ENCODE measurements at regions not wholly inside any gene's neighbourhood (a gene's known extent, or its start where the extent isn't known, plus 50 kb on each side); places are given as distances from the start of the nearest gene placed in this dataset.

- DNase-seq, result no peak
- Mint-ChIP-seq H3K4me3 (no peak overlapping the region), H3K9me3 (peaks cover 0 to 8% (median 3%) of the 10 kb centered on the region in 6 donors), H3K4me1 (peaks cover 0 to 4% of the 10 kb centered on the region in 2 donors), H3K27ac (no peak overlapping the region), H3K27me3 (ENCODE audit: low read depth in 3 of 3) (peaks cover 2 to 6% (median 3%) of the 10 kb centered on the region in 3 donors), H3K36me3 (no peaks in the 10 kb centered on the region)
Observed at GRCh38 chr4:176005766-176006165, 59.9 kb upstream of the WDR17 start.

- Mint-ChIP-seq H3K9me3 (peaks cover 0 to 4% (median under 1%) of the 10 kb centered on the region in 6 donors), H3K36me3 (no peaks in the 10 kb centered on the region), H3K4me1 (no peaks in the 10 kb centered on the region), H3K27ac (no peak overlapping the region), H3K27me3 (ENCODE audit: low read depth in 3 of 3) (peaks cover 0 to 2% (median 2%) of the 10 kb centered on the region in 3 donors), H3K4me3 (no peak overlapping the region)
- DNase-seq, result no peak
Observed at GRCh38 chr4:176009254-176009653, 56.4 kb upstream of the WDR17 start.

- H3K4me3 Mint-ChIP-seq, result no peak overlapping the region
- peaks cover 0 to 4% (median 0%) of the 10 kb centered on the region in 6 donors for H3K9me3 Mint-ChIP-seq
- peaks cover 0 to 2% (median 0%) of the 10 kb centered on the region in 3 donors for H3K27me3 Mint-ChIP-seq (ENCODE audit: low read depth in 3 of 3)
- H3K4me1 Mint-ChIP-seq, result no peaks in the 10 kb centered on the region
- no peak for DNase-seq
- H3K36me3 Mint-ChIP-seq, result no peaks in the 10 kb centered on the region
- no peak overlapping the region for H3K27ac Mint-ChIP-seq
Observed at GRCh38 chr4:176011529-176011928, 54.1 kb upstream of the WDR17 start.

GRCh38 chr4:176013476-176014247 is 52.0 kb upstream of the WDR17 start:
- no peak overlapping the region for H3K27ac Mint-ChIP-seq
- H3K36me3 Mint-ChIP-seq, result no peaks in the 10 kb centered on the region
- H3K27me3 Mint-ChIP-seq (ENCODE audit: low read depth in 3 of 3), result peaks cover 0 to 2% (median 0%) of the 10 kb centered on the region in 3 donors
- H3K9me3 Mint-ChIP-seq, result peaks cover 0 to 4% (median 0%) of the 10 kb centered on the region in 6 donors
- H3K4me3 Mint-ChIP-seq, result no peak overlapping the region
- H3K4me1 Mint-ChIP-seq, result no peaks in the 10 kb centered on the region
- DNase-seq, result no peak

GRCh38 chr4:176014583-176015108 is 51.0 kb upstream of the WDR17 start:
- Mint-ChIP-seq H3K9me3 (peaks cover 0 to 4% (median 0%) of the 10 kb centered on the region in 6 donors), H3K27ac (no peak overlapping the region), H3K27me3 (ENCODE audit: low read depth in 3 of 3) (peaks cover 0 to 2% (median 0%) of the 10 kb centered on the region in 3 donors), H3K36me3 (no peaks in the 10 kb centered on the region), H3K4me3 (no peak overlapping the region), H3K4me1 (no peaks in the 10 kb centered on the region)
- no peak for DNase-seq
